Keratinocyte (primary cell): ENCODE measurements at regions not wholly inside any gene's neighbourhood (a gene's known extent, or its start where the extent isn't known, plus 50 kb on each side); places are given as distances from the start of the nearest gene placed in this dataset.
A peak's percentile ranks its signal among the peaks of the same experiment; 100 is the strongest.

Experiments
- DNase-seq: peaks from one replicate; pipeline ENCODE4 v3.0.0-alpha.2; 2011; ENCODE audit warnings: low read depth, missing footprints, low spot score
- FAIRE-seq: peaks from 2 replicates; lab custom pipeline; 2011; peaks lifted over from hg19 to GRCh38; lab: Jason Lieb, UNC
- H2AFZ ChIP-seq: 2 replicates; pipeline ENCODE4 v1.6.0; 2012; ENCODE audit warnings: low read length, control low read depth, inconsistent platforms; ENCODE audit not compliant: control insufficient read depth
- H3K27ac ChIP-seq: 2 replicates; pipeline ENCODE4 v1.5.1; 2011; ENCODE audit warnings: low read length; ENCODE audit not compliant: control insufficient read depth, insufficient read depth
- H3K27me3 ChIP-seq: 3 replicates; pipeline ENCODE4 v1.6.0; 2011; ENCODE audit warnings: low read length; ENCODE audit not compliant: control insufficient read depth, insufficient read depth; ENCODE audit errors: extremely low read depth
- H3K36me3 ChIP-seq, 2 experiments: 2 replicates in 1 of 2; 3 replicates in 1 of 2; pipeline ENCODE4 v1.5.1; 2011; ENCODE audit warnings: low read length in 2 of 2, mild to moderate bottlenecking in 1 of 2; ENCODE audit not compliant: control insufficient read depth in 2 of 2, insufficient read depth in 2 of 2; ENCODE audit errors: extremely low read depth in 1 of 2
- H3K4me1 ChIP-seq: 3 replicates; pipeline ENCODE4 v1.5.1; 2011; ENCODE audit warnings: low read length; ENCODE audit not compliant: control insufficient read depth, insufficient read depth; ENCODE audit errors: extremely low read depth
- H3K4me2 ChIP-seq: 3 replicates; pipeline ENCODE4 v1.6.0; 2011; ENCODE audit warnings: low read depth, low read length; ENCODE audit not compliant: control insufficient read depth, insufficient read depth; ENCODE audit errors: extremely low read depth
- H3K4me3 ChIP-seq, 3 experiments: fragments of 200-600 bp in 1 of 3; sonication (generic) in 1 of 3; 2 replicates in 2 of 3; 3 replicates in 1 of 3; pipeline ENCODE4 v1.5.1; 2011 to 2016; ENCODE audit warnings: low read length in 3 of 3, mild to moderate bottlenecking in 3 of 3, control low read depth in 2 of 3, inconsistent platforms in 1 of 3, low read depth in 1 of 3, mixed read lengths in 1 of 3, mixed run types in 1 of 3, moderate library complexity in 1 of 3; ENCODE audit not compliant: control insufficient read depth in 2 of 3, insufficient read depth in 2 of 3; ENCODE audit errors: extremely low read depth in 1 of 3
- H3K79me2 ChIP-seq: 2 replicates; pipeline ENCODE4 v1.6.0; 2012; ENCODE audit warnings: low read length; ENCODE audit not compliant: control insufficient read depth, insufficient read depth
- H3K9ac ChIP-seq: 3 replicates; pipeline ENCODE4 v1.6.0; 2011; ENCODE audit warnings: low read length; ENCODE audit not compliant: control insufficient read depth, insufficient read depth; ENCODE audit errors: extremely low read depth
- H3K9me1 ChIP-seq: 3 replicates; pipeline ENCODE4 v1.6.0; 2011; ENCODE audit warnings: low read length; ENCODE audit not compliant: control insufficient read depth, insufficient read depth; ENCODE audit errors: extremely low read depth
- H3K9me3 ChIP-seq: 2 replicates; pipeline ENCODE4 v1.5.1; 2012; ENCODE audit warnings: low read depth, low read length; ENCODE audit not compliant: control insufficient read depth
- H4K20me1 ChIP-seq: 3 replicates; pipeline ENCODE4 v1.6.0; 2011; ENCODE audit warnings: low read length; ENCODE audit not compliant: control insufficient read depth, insufficient read depth; ENCODE audit errors: extremely low read depth
- EZH2 ChIP-seq: IDR thresholded peaks from one replicate; pipeline ENCODE4 v1.6.1; 2012; ENCODE audit warnings: inconsistent platforms, mild to moderate bottlenecking, low read length, moderate library complexity
- dilution Hi-C: fragments of 300-500 bp; cut with MboI; formaldehyde crosslinking; loops from one replicate; pipeline ENCODE4 v1.7.0; 2020; ENCODE audit warnings: low sequenced_read_pairs; ENCODE audit not compliant: extremely low pct_ligation_motif_present
- TF ChIP-seq, protein P1 (sequence below), 3 experiments: IDR thresholded peaks in 1 of 3; conservative IDR thresholded peaks in 1 of 3; optimal IDR thresholded peaks in 1 of 3; 2 replicates in 2 of 3; 3 replicates in 1 of 3; pipeline versions ENCODE3 to v1.5.1; 2011; ENCODE audit warnings: low read length in 3 of 3, mild to moderate bottlenecking in 3 of 3, moderate library complexity in 2 of 3, control low read depth in 1 of 3, inconsistent platforms in 1 of 3; ENCODE audit not compliant: insufficient read depth in 2 of 3; ENCODE audit errors: extremely low read depth in 1 of 3

DNA sequence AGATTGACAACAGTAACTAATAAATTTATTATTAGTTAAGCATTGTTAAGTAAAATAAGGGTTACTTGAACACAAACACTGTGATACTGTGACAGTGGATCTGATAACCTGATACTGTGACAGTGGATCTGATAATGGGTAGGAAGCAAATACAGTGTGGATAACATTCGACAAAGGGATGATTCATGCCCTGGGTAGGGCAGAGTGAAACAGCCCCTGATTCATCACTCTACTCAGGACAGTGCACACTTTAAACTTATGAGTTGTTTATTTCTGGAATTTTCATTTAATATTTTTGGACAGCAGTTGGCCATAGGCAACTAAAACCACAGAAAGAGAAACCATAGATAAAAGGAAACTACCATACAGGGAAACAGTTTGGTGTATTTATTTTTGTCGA is 60.8 kb upstream of the CTSC start:
- Histone ChIP-seq H4K20me1 (no peaks in the 10 kb centered on the region), H3K4me3 (no peak overlapping the region), H3K36me3 (no peaks in the 10 kb centered on the region), H2AFZ (no peak overlapping the region), H3K9me3 (no peaks in the 10 kb centered on the region), H3K27me3 (no peaks in the 10 kb centered on the region), H3K4me2 (peak overlapping the region; percentile 35), H3K9ac (peak overlapping the region; percentile 6), H3K79me2 (no peaks in the 10 kb centered on the region), H3K4me1 (peaks cover 21% of the 10 kb centered on the region), H3K27ac (peak overlapping the region; percentile 86), H3K9me1 (no peaks in the 10 kb centered on the region)
- TF ChIP-seq EZH2 = no peak
- TF ChIP-seq, protein P1, sequence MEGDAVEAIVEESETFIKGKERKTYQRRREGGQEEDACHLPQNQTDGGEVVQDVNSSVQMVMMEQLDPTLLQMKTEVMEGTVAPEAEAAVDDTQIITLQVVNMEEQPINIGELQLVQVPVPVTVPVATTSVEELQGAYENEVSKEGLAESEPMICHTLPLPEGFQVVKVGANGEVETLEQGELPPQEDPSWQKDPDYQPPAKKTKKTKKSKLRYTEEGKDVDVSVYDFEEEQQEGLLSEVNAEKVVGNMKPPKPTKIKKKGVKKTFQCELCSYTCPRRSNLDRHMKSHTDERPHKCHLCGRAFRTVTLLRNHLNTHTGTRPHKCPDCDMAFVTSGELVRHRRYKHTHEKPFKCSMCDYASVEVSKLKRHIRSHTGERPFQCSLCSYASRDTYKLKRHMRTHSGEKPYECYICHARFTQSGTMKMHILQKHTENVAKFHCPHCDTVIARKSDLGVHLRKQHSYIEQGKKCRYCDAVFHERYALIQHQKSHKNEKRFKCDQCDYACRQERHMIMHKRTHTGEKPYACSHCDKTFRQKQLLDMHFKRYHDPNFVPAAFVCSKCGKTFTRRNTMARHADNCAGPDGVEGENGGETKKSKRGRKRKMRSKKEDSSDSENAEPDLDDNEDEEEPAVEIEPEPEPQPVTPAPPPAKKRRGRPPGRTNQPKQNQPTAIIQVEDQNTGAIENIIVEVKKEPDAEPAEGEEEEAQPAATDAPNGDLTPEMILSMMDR (optimal IDR thresholded peaks at IDR 0.05 in 1 of 3, IDR thresholded peaks at IDR 0.05 in 1 of 3, conservative IDR thresholded peaks at IDR 0.05 in 1 of 3; ENCODE audit: extremely low read depth in 1 of 3, insufficient read depth in 2 of 3, low read length in 3 of 3) = no peak
- dilution Hi-C loops = no loop called here
- FAIRE-seq (peak; percentile 97), DNase-seq (no peak)

DNA sequence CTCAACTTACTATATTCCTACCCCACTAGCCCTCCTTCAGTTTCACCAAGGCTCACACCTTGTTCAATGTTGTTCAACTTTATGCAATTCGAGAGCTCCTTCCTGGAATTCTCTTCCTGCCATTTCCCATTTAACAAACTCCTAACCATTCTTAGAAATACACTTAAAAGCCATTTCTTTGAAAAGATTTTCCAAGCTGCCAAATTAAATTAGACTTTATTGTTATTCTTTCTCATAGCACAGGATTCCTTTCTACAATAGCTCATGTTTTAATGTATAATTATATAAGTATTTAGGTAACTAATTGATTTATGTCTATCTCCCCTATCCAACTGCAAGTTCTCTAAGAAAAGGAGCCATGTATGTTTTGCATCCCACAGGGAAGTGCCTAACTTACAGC is 52.7 kb upstream of the CTSC start:
- Histone ChIP-seq H2AFZ (no peak overlapping the region), H3K9me1 (no peaks in the 10 kb centered on the region), H3K27me3 (no peaks in the 10 kb centered on the region), H4K20me1 (no peaks in the 10 kb centered on the region), H3K9ac (no peak overlapping the region), H3K4me3 (no peak overlapping the region), H3K9me3 (no peaks in the 10 kb centered on the region), H3K4me1 (no peaks in the 10 kb centered on the region), H3K36me3 (no peaks in the 10 kb centered on the region), H3K4me2 (no peak overlapping the region), H3K27ac (no peak overlapping the region), H3K79me2 (no peaks in the 10 kb centered on the region)
- TF ChIP-seq, protein P1 (optimal IDR thresholded peaks at IDR 0.05 in 1 of 3, IDR thresholded peaks at IDR 0.05 in 1 of 3, conservative IDR thresholded peaks at IDR 0.05 in 1 of 3; ENCODE audit: extremely low read depth in 1 of 3, insufficient read depth in 2 of 3, low read length in 3 of 3) = no peak
- no peak for TF ChIP-seq EZH2
- FAIRE-seq (no peak), DNase-seq (no peak)
- dilution Hi-C loops = no loop called here
